H9 (cell line): ENCODE measurements at regions not wholly inside any gene's neighbourhood (a gene's known extent, or its start where the extent isn't known, plus 50 kb on each side); places are given as distances from the start of the nearest gene placed in this dataset.

Experiments
- DNase-seq: peaks from one replicate; pipeline ENCODE4 v3.0.0-alpha.2; 2017
- H2AFZ ChIP-seq: one replicate; pipeline ENCODE4 v1.6.1; 2013; ENCODE audit warnings: mild to moderate bottlenecking, low read length, control low read depth, moderate library complexity
- H2AK5ac ChIP-seq: 2 replicates; pipeline ENCODE4 v1.6.1; 2013; ENCODE audit warnings: low read length, control low read depth, mixed read lengths; ENCODE audit not compliant: insufficient read length
- H2BK120ac ChIP-seq: one replicate; pipeline ENCODE4 v1.6.1; 2013; ENCODE audit warnings: low read depth, mild to moderate bottlenecking, low read length, control low read depth, inconsistent platforms; ENCODE audit not compliant: poor library complexity, severe bottlenecking
- H2BK12ac ChIP-seq: 2 replicates; pipeline ENCODE4 v1.6.1; 2013; ENCODE audit warnings: low read length, control low read depth, mixed read lengths, low read depth; ENCODE audit not compliant: insufficient read length
- H2BK15ac ChIP-seq: 2 replicates; pipeline ENCODE4 v1.6.1; 2013; ENCODE audit warnings: low read depth, low read length, control low read depth
- H2BK20ac ChIP-seq: one replicate; pipeline ENCODE4 v1.6.1; 2013; ENCODE audit warnings: low read depth, mild to moderate bottlenecking, low read length, control low read depth, inconsistent platforms; ENCODE audit not compliant: poor library complexity, severe bottlenecking
- H2BK5ac ChIP-seq: 2 replicates; pipeline ENCODE4 v1.6.1; 2013; ENCODE audit warnings: low read length, control low read depth, mixed read lengths; ENCODE audit not compliant: insufficient read length
- H3K14ac ChIP-seq: 2 replicates; pipeline ENCODE4 v1.6.1; 2013; ENCODE audit warnings: low read length, control low read depth; ENCODE audit not compliant: insufficient read depth
- H3K18ac ChIP-seq: 2 replicates; pipeline ENCODE4 v1.6.1; 2013; ENCODE audit warnings: low read depth, mild to moderate bottlenecking, mixed read lengths, low read length, control low read depth; ENCODE audit not compliant: insufficient read length
- H3K23ac ChIP-seq: 2 replicates; pipeline ENCODE4 v1.6.1; 2013; ENCODE audit warnings: low read length, control low read depth, mixed read lengths, low read depth; ENCODE audit not compliant: insufficient read length
- H3K23me2 ChIP-seq: 2 replicates; pipeline ENCODE4 v1.6.1; 2013; ENCODE audit warnings: low read depth, mild to moderate bottlenecking, mixed read lengths, low read length, control low read depth; ENCODE audit not compliant: insufficient read length, poor library complexity, severe bottlenecking
- H3K27ac ChIP-seq: 2 replicates; pipeline ENCODE4 v1.5.1; 2013; ENCODE audit warnings: low read length, control low read depth, mixed read lengths, low read depth; ENCODE audit not compliant: insufficient read length
- H3K27me3 ChIP-seq: 2 replicates; pipeline ENCODE4 v1.6.1; 2013; ENCODE audit warnings: low read length, control low read depth, inconsistent platforms; ENCODE audit not compliant: insufficient read depth
- H3K4ac ChIP-seq: 2 replicates; pipeline ENCODE4 v1.6.1; 2013; ENCODE audit warnings: low read depth, mild to moderate bottlenecking, control low read depth, inconsistent platforms, low read length, moderate library complexity
- H3K4me1 ChIP-seq: 2 replicates; pipeline ENCODE4 v1.6.1; 2013; ENCODE audit warnings: low read length, control low read depth, inconsistent platforms; ENCODE audit not compliant: insufficient read depth
- H3K4me2 ChIP-seq: 2 replicates; pipeline ENCODE4 v1.6.1; 2013; ENCODE audit warnings: low read length, control low read depth, mixed read lengths; ENCODE audit not compliant: insufficient read length, insufficient read depth
- H3K56ac ChIP-seq: 2 replicates; pipeline ENCODE4 v1.6.1; 2013; ENCODE audit warnings: low read depth, mild to moderate bottlenecking, mixed read lengths, low read length, control low read depth; ENCODE audit not compliant: insufficient read length
- H3K79me1 ChIP-seq: 2 replicates; pipeline ENCODE4 v1.6.1; 2013; ENCODE audit warnings: low read depth, mild to moderate bottlenecking, moderate library complexity, low read length, control low read depth, inconsistent platforms; ENCODE audit not compliant: insufficient read depth, poor library complexity, severe bottlenecking
- H3K79me2 ChIP-seq: 2 replicates; pipeline ENCODE4 v1.6.1; 2013; ENCODE audit warnings: low read length, control low read depth, inconsistent platforms; ENCODE audit not compliant: insufficient read depth
- H3K9ac ChIP-seq: 2 replicates; pipeline ENCODE4 v1.6.1; 2013; ENCODE audit warnings: low read length, control low read depth, mixed read lengths; ENCODE audit not compliant: insufficient read length; ENCODE audit errors: extremely low read depth
- H3K9me3 ChIP-seq: one replicate; pipeline ENCODE4 v1.6.1; 2013; ENCODE audit warnings: low read depth, low read length, inconsistent platforms; ENCODE audit not compliant: control insufficient read depth
- H3T11ph ChIP-seq: one replicate; pipeline ENCODE4 v1.6.1; 2013; ENCODE audit warnings: mild to moderate bottlenecking, low read length, control low read depth, inconsistent platforms
- H4K20me1 ChIP-seq: one replicate; pipeline ENCODE4 v1.6.1; 2013; ENCODE audit not compliant: control insufficient read depth, insufficient read length, insufficient read depth
- H4K5ac ChIP-seq: 2 replicates; pipeline ENCODE4 v1.6.1; 2013; ENCODE audit warnings: low read depth, mild to moderate bottlenecking, mixed read lengths, low read length, control low read depth; ENCODE audit not compliant: insufficient read length
- H4K8ac ChIP-seq: replicated peaks from 2 replicates; pipeline ENCODE4 v1.6.1; 2013; ENCODE audit warnings: low read length, control low read depth, mixed read lengths, low read depth; ENCODE audit not compliant: insufficient read length
- H4K91ac ChIP-seq: 2 replicates; pipeline ENCODE4 v1.6.1; 2013; ENCODE audit warnings: low read depth, mild to moderate bottlenecking, moderate library complexity, mixed read lengths, low read length, control low read depth; ENCODE audit not compliant: insufficient read length
- H3K27ac Mint-ChIP-seq, 3 experiments: 2 replicates in 2 of 3; 3 replicates in 1 of 3; pipeline ENCODE4 v1.8.0; 2020 to 2021; ENCODE audit warnings: mixed read lengths in 3 of 3, mild to moderate bottlenecking in 1 of 3, moderate library complexity in 1 of 3
- H3K27me3 Mint-ChIP-seq: 2 replicates; pipeline ENCODE4 v1.8.0; 2021; ENCODE audit warnings: low read depth, mild to moderate bottlenecking, moderate library complexity, mixed read lengths
- H3K36me3 Mint-ChIP-seq, 3 experiments: 2 replicates in 2 of 3; 3 replicates in 1 of 3; pipeline ENCODE4 v1.8.0; 2020 to 2021; ENCODE audit warnings: low read depth in 3 of 3, mixed read lengths in 3 of 3; ENCODE audit not compliant: insufficient read depth in 1 of 3
- H3K4me1 Mint-ChIP-seq, 2 experiments: 2 replicates each; pipeline ENCODE4 v1.8.0; 2020; ENCODE audit warnings: mixed read lengths in 2 of 2
- H3K4me3 Mint-ChIP-seq, 2 experiments: 2 replicates in 1 of 2; 3 replicates in 1 of 2; pipeline ENCODE4 v1.8.0; 2020 to 2021; ENCODE audit warnings: mild to moderate bottlenecking in 2 of 2, mixed read lengths in 2 of 2, moderate library complexity in 1 of 2
- H3K9me3 Mint-ChIP-seq, 2 experiments: 2 replicates in 1 of 2; 3 replicates in 1 of 2; pipeline ENCODE4 v1.8.0; 2020; ENCODE audit warnings: mild to moderate bottlenecking in 2 of 2, mixed read lengths in 2 of 2, moderate library complexity in 1 of 2
- WGBS: extraction: QIAGEN DNeasy Blood & Tissue Kit; methylation state at CpG from one replicate; pipeline ENCODE4 v1.1.7; 2013; ENCODE audit warnings: missing lambda C conversion rate, low lambda C conversion rate, mixed read lengths; ENCODE audit not compliant: insufficient read length; ENCODE audit errors: extremely low coverage; 5-methylcytosine and 5-hydroxymethylcytosine counted together
- TF ChIP-seq, protein P1 (sequence below): fragments of 200-600 bp; sonication (generic); conservative IDR thresholded peaks from 3 replicates; pipeline ENCODE4 v1.8.0; 2021; ENCODE audit warnings: antibody characterized with exemption, mild to moderate bottlenecking

DNA sequence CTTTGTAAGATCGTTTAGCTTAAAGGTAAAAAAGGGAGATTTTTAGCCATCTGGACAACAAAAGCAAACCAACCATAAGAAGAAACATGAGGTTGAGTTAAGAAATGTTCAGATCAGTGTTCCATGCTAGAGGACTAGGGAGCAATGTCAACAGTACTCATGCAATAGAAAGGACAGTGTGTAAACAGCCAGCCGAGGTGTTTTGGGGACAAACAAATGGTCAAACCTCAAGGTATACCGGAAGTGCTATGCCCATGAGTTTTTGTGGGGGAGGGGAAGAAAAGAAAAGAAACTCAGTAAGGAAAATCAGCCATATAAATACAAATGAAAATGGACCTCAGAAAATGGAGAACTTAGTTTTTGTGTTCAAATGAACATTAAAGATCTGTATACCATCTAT lies 289.5 kb upstream of the GRM7 start:
- no peaks in the 10 kb centered on the region for H3K27me3 Mint-ChIP-seq
- no peak overlapping the region for H2BK120ac ChIP-seq
- DNase-seq = no peak
- no peaks in the 10 kb centered on the region for H3K27me3 ChIP-seq
- H3K14ac ChIP-seq = no peak overlapping the region
- no peak overlapping the region for H3K23ac ChIP-seq
- H3K4me1 Mint-ChIP-seq = no peaks in the 10 kb centered on the region
- H4K91ac ChIP-seq = no peak overlapping the region
- no peak overlapping the region for H3K4me2 ChIP-seq
- no peak overlapping the region for H2BK15ac ChIP-seq
- no peak overlapping the region for H3T11ph ChIP-seq
- H4K5ac ChIP-seq = no peak overlapping the region
- no peaks in the 10 kb centered on the region for H3K9me3 ChIP-seq
- H3K27ac ChIP-seq = no peak overlapping the region
- no peaks in the 10 kb centered on the region for H3K9me3 Mint-ChIP-seq
- H3K4me1 ChIP-seq = no peaks in the 10 kb centered on the region
- H3K9ac ChIP-seq = no peak overlapping the region
- H3K79me2 ChIP-seq = no peaks in the 10 kb centered on the region
- WGBS = no CpG with 5 or more reads among the region's 3 CpGs
- no peaks in the 10 kb centered on the region for H4K20me1 ChIP-seq
- H2BK12ac ChIP-seq = no peak overlapping the region
- no peak overlapping the region for H2AK5ac ChIP-seq
- H3K79me1 ChIP-seq = no peaks in the 10 kb centered on the region
- no peak overlapping the region for H3K4ac ChIP-seq
- H3K23me2 ChIP-seq = no peaks in the 10 kb centered on the region
- no peak overlapping the region for H2BK20ac ChIP-seq
- TF ChIP-seq, protein P1, sequence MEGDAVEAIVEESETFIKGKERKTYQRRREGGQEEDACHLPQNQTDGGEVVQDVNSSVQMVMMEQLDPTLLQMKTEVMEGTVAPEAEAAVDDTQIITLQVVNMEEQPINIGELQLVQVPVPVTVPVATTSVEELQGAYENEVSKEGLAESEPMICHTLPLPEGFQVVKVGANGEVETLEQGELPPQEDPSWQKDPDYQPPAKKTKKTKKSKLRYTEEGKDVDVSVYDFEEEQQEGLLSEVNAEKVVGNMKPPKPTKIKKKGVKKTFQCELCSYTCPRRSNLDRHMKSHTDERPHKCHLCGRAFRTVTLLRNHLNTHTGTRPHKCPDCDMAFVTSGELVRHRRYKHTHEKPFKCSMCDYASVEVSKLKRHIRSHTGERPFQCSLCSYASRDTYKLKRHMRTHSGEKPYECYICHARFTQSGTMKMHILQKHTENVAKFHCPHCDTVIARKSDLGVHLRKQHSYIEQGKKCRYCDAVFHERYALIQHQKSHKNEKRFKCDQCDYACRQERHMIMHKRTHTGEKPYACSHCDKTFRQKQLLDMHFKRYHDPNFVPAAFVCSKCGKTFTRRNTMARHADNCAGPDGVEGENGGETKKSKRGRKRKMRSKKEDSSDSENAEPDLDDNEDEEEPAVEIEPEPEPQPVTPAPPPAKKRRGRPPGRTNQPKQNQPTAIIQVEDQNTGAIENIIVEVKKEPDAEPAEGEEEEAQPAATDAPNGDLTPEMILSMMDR = no peak
- H3K18ac ChIP-seq = no peak overlapping the region
- no peak overlapping the region for H2AFZ ChIP-seq
- no peak overlapping the region for H3K4me3 Mint-ChIP-seq
- H2BK5ac ChIP-seq = no peak overlapping the region
- no peak overlapping the region for H4K8ac ChIP-seq
- no peaks in the 10 kb centered on the region for H3K36me3 Mint-ChIP-seq
- no peak overlapping the region for H3K56ac ChIP-seq
- no peak overlapping the region for H3K27ac Mint-ChIP-seq
